WERI-Rb-1 (cell line): ENCODE measurements at regions not wholly inside any gene's neighbourhood (a gene's known extent, or its start where the extent isn't known, plus 50 kb on each side); places are given as distances from the start of the nearest gene placed in this dataset.

ENCODE experiments used
- DNase-seq: peaks from one replicate; pipeline ENCODE4 v3.0.0-alpha.2; 2020
- H3K27ac ChIP-seq: fragments of 250-450 bp; sonication (Bioruptor Pico); 2 replicates; pipeline ENCODE4 v1.5.1; 2020; ENCODE audit warnings: mild to moderate bottlenecking, moderate library complexity
- H3K27me3 ChIP-seq: fragments of 250-450 bp; sonication (Bioruptor Pico); 2 replicates; pipeline ENCODE4 v1.5.1; 2021; ENCODE audit warnings: mild to moderate bottlenecking, low read depth, moderate library complexity; ENCODE audit not compliant: insufficient read depth, severe bottlenecking
- H3K36me3 ChIP-seq: fragments of 250-450 bp; sonication (Bioruptor Pico); 2 replicates; pipeline ENCODE4 v1.5.1; 2020; ENCODE audit warnings: mild to moderate bottlenecking, moderate library complexity
- H3K4me3 ChIP-seq: 2 replicates; pipeline ENCODE4 v1.5.1; 2011; ENCODE audit warnings: low read depth, mild to moderate bottlenecking, control low read depth, low read length
- H3K9me3 ChIP-seq: fragments of 250-450 bp; sonication (Bioruptor Pico); 2 replicates; pipeline ENCODE4 v1.5.1; 2021; ENCODE audit warnings: mild to moderate bottlenecking, moderate library complexity; ENCODE audit not compliant: severe bottlenecking
- CTCF ChIP-seq: IDR thresholded peaks from 2 replicates; pipeline ENCODE4 v1.5.1; 2011; ENCODE audit warnings: low read depth, mild to moderate bottlenecking, control low read depth, inconsistent platforms, low read length

DNA sequence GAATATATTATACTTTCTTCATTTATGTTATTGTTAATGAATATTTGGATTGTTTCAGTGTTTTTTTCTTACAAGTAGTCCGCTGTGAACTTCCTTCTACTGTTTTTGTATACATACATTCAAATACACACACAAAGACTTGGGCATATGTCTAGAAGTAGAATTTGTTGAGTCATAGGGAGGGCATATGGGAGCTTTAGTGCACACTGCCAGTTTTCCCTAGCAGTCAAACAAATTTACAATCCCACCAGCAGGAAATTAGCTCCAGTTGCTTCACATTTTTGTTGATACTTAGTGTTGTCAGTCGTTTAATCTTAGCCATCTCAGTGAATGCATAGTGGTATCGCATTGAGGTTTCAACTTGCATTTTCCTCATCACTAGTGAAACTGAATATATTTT is 492.3 kb downstream of the DIPK2A start:
- no peaks in the 10 kb centered on the region for H3K9me3 ChIP-seq
- H3K36me3 ChIP-seq = no peaks in the 10 kb centered on the region
- no peak for DNase-seq
- no peak overlapping the region for H3K4me3 ChIP-seq
- TF ChIP-seq CTCF = no peak
- H3K27ac ChIP-seq = no peak overlapping the region
- no peaks in the 10 kb centered on the region for H3K27me3 ChIP-seq

- no peak for DNase-seq
- no peak overlapping the region for H3K4me3 ChIP-seq
- H3K36me3 ChIP-seq = no peaks in the 10 kb centered on the region
- no peak for TF ChIP-seq CTCF
- no peak overlapping the region for H3K27ac ChIP-seq
- H3K27me3 ChIP-seq = no peaks in the 10 kb centered on the region
- no peaks in the 10 kb centered on the region for H3K9me3 ChIP-seq
Measured at GRCh38 chr3:144466114-144466513, 494.5 kb downstream of the DIPK2A start.

DNA sequence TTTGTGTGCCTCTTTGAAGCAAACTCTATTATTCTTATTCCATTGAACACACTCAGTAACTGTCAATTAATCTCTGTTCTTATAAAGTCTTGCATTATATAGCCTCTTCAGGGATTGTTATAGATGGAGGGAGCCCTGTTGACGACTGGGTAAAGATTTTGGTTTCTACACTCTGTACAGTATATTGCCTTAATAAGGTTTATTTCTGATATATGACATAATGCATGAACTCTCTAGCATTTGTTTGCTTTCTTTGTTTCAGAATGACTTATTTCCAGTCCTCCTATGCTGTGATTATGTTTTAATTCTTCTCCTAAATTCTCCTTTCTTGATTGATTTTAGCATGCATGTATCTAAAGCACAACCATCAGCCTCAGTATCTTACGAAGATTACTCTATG is 494.9 kb downstream of the DIPK2A start:
- Histone ChIP-seq H3K4me3 (no peak overlapping the region), H3K36me3 (no peaks in the 10 kb centered on the region), H3K27me3 (no peaks in the 10 kb centered on the region), H3K27ac (no peak overlapping the region), H3K9me3 (no peaks in the 10 kb centered on the region)
- DNase-seq = no peak
- no peak for TF ChIP-seq CTCF

DNA sequence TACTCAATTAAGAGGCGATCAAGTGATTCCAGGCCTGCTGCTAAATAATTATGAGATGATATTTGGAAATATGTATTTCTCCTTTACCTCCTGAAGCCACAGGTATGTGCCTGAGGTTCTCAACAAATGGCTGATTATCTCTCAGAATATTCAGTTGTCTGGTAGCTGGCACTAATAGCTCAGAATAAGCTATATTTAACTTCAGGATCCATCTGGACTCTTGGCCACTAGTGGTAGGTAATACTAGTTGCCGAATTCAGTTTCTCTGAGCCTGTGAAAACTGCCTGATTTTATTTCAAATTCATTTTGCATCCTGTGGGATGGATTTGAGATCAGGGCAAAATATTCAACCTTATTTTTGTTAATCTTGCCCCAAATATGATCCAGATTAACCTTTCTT is 499.0 kb downstream of the DIPK2A start:
- Histone ChIP-seq H3K4me3 (no peak overlapping the region), H3K9me3 (no peaks in the 10 kb centered on the region), H3K27me3 (no peaks in the 10 kb centered on the region), H3K36me3 (no peaks in the 10 kb centered on the region), H3K27ac (no peak overlapping the region)
- no peak for TF ChIP-seq CTCF
- DNase-seq = no peak

GRCh38 chr3:144477593-144477992 is 506.0 kb downstream of the DIPK2A start:
- no peak for TF ChIP-seq CTCF
- Histone ChIP-seq H3K36me3 (no peaks in the 10 kb centered on the region), H3K9me3 (peaks cover 3% of the 10 kb centered on the region), H3K4me3 (no peak overlapping the region), H3K27me3 (no peaks in the 10 kb centered on the region), H3K27ac (no peak overlapping the region)
- DNase-seq = no peak

- H3K4me3 ChIP-seq = no peak overlapping the region
- H3K9me3 ChIP-seq = peaks cover 3% of the 10 kb centered on the region
- TF ChIP-seq CTCF = no peak
- no peak overlapping the region for H3K27ac ChIP-seq
- no peaks in the 10 kb centered on the region for H3K27me3 ChIP-seq
- no peak for DNase-seq
- no peaks in the 10 kb centered on the region for H3K36me3 ChIP-seq
Measured at GRCh38 chr3:144480416-144480919, 508.8 kb downstream of the DIPK2A start.
